Panc1 (cell line): ENCODE measurements at regions not wholly inside any gene's neighbourhood (a gene's known extent, or its start where the extent isn't known, plus 50 kb on each side); places are given as distances from the start of the nearest gene placed in this dataset.

Experiments used
- ATAC-seq: fragments of 200-7000 bp; cut with Tn5 transposase; 2 replicates; pipeline ENCODE4 v1.9.1; 2020; ENCODE audit warnings: mild to moderate bottlenecking, moderate library complexity
- BruUV-seq: library from RNA; stranded (reverse); fragments of 400-500 nt; replicated peaks from 2 replicates; lab custom pipeline; 2021; lab: Mats Ljungman, UMichigan
- CTCF ChIA-PET: fragments of 300-600 bp; sonication (Branson Sonifier 250); formaldehyde crosslinking; loops from one replicate; lab custom pipeline; 2022; ENCODE audit warnings: antibody characterized with exemption; lab: Charles Lee
- POLR2A ChIA-PET: fragments of 300-600 bp; sonication (Branson Sonifier 250); formaldehyde crosslinking; loops from one replicate; lab custom pipeline; 2022; ENCODE audit warnings: antibody characterized with exemption; lab: Charles Lee
- DNase-seq: peaks from one replicate; pipeline ENCODE4 v3.0.0-alpha.2; 2010; ENCODE audit warnings: low read depth, low spot score
- H3K27ac ChIP-seq: 2 replicates; pipeline ENCODE4 v1.5.1; 2011; ENCODE audit warnings: mild to moderate bottlenecking, low read length, inconsistent platforms
- H3K27me3 ChIP-seq: fragments of 200-500 bp; sonication (Bioruptor generic); 2 replicates; pipeline ENCODE4 v1.6.0; 2014; ENCODE audit warnings: low read length, inconsistent platforms; ENCODE audit not compliant: control insufficient read depth, insufficient read depth
- H3K36me3 ChIP-seq: fragments of 200-500 bp; sonication (Bioruptor generic); 2 replicates; pipeline ENCODE4 v1.5.1; 2014; ENCODE audit warnings: inconsistent platforms, mild to moderate bottlenecking, low read length, moderate library complexity; ENCODE audit not compliant: control insufficient read depth, insufficient read depth
- H3K4me1 ChIP-seq: 2 replicates; pipeline ENCODE4 v1.5.1; 2011; ENCODE audit warnings: inconsistent platforms, mild to moderate bottlenecking, low read length, moderate library complexity; ENCODE audit not compliant: control insufficient read depth, insufficient read depth
- H3K4me3 ChIP-seq, 2 experiments: 2 replicates each; pipeline ENCODE4 v1.5.1; 2011 to 2012; ENCODE audit warnings: low read depth in 2 of 2, low read length in 2 of 2, mild to moderate bottlenecking in 2 of 2, inconsistent platforms in 1 of 2, moderate library complexity in 1 of 2
- H3K9me3 ChIP-seq: fragments of 200-500 bp; sonication (Bioruptor generic); 2 replicates; pipeline ENCODE4 v1.5.1; 2014; ENCODE audit warnings: low read depth, mild to moderate bottlenecking, inconsistent platforms, low read length, moderate library complexity; ENCODE audit not compliant: control insufficient read depth, insufficient read depth
- CTCF ChIP-seq: fragments of 450-650 bp; IDR thresholded peaks from 2 replicates; pipeline ENCODE4 v1.5.1; 2017; ENCODE audit warnings: mild to moderate bottlenecking
- POLR2AphosphoS5 ChIP-seq: IDR thresholded peaks from 2 replicates; pipeline ENCODE4 v1.6.1; 2012; ENCODE audit warnings: mild to moderate bottlenecking, low read depth, low read length, moderate library complexity
- REST ChIP-seq, 2 experiments: IDR thresholded peaks; 2 replicates each; pipeline ENCODE4 v1.6.1; 2011 to 2012; ENCODE audit warnings: low read depth in 2 of 2, control low read depth in 1 of 2, low read length in 1 of 2, mild to moderate bottlenecking in 1 of 2, moderate library complexity in 1 of 2; ENCODE audit not compliant: insufficient read depth in 1 of 2
- SIN3A ChIP-seq: IDR thresholded peaks from 2 replicates; pipeline ENCODE4 v1.6.1; 2012; ENCODE audit warnings: low read depth, mild to moderate bottlenecking, low read length, moderate library complexity, borderline replicate concordance; ENCODE audit not compliant: insufficient read depth
- TCF7L2 ChIP-seq: IDR thresholded peaks from 2 replicates; pipeline ENCODE4 v1.6.1; 2011; ENCODE audit warnings: mild to moderate bottlenecking, low read depth, low read length, inconsistent platforms
- in situ Hi-C: cut with HindIII; loops from 2 replicates; pipeline ENCODE4 v1.10.0; 2016; ENCODE audit warnings: low sequenced_read_pairs, low pct_unique_long_range_greater_than_20kb
- intact Hi-C: fragments of 100-400 bp; cut with micrococcal nuclease; formaldehyde crosslinking; loops from one replicate; pipeline ENCODE4 v1.10.0; 2022; ENCODE audit not compliant: unreplicated experiment

GRCh38 chr4:173717581-173717980 lies 187.6 kb upstream of the HAND2 start:
- CTCF ChIA-PET = no interaction called here
- Histone ChIP-seq H3K4me1 (no peaks in the 10 kb centered on the region), H3K9me3 (no peaks in the 10 kb centered on the region), H3K27ac (no peak overlapping the region), H3K36me3 (no peaks in the 10 kb centered on the region), H3K27me3 (no peaks in the 10 kb centered on the region), H3K4me3 (no peak overlapping the region)
- POLR2A ChIA-PET = interaction anchor here (0.6 kb wide), 1 partner anchor 1183 kb away, joined by 3 read pairs; no protein-coding TSS in a partner anchor
- ATAC-seq (no peak), DNase-seq (no peak)
- in situ Hi-C loops = no loop called here
- BruUV-seq = no TSS peak
- intact Hi-C loops = no loop called here
- TF ChIP-seq CTCF (no peak), SIN3A (no peak), TCF7L2 (no peak), REST (IDR thresholded peaks at IDR 0.05; ENCODE audit: insufficient read depth in 1 of 2, low read depth in 2 of 2, low read length in 1 of 2) (no peak), POLR2AphosphoS5 (no peak)

GRCh38 chr4:173714456-173714855 lies 184.4 kb upstream of the HAND2 start:
- TF ChIP-seq SIN3A (no peak), TCF7L2 (no peak), CTCF (no peak), POLR2AphosphoS5 (no peak), REST (IDR thresholded peaks at IDR 0.05; ENCODE audit: insufficient read depth in 1 of 2, low read depth in 2 of 2, low read length in 1 of 2) (no peak)
- no peaks in the 10 kb centered on the region for H3K36me3 ChIP-seq
- intact Hi-C loops (no loop called here), in situ Hi-C loops (no loop called here)
- CTCF ChIA-PET = no interaction called here
- H3K4me1 ChIP-seq = no peaks in the 10 kb centered on the region
- BruUV-seq = no TSS peak
- no peaks in the 10 kb centered on the region for H3K27me3 ChIP-seq
- DNase-seq (no peak), ATAC-seq (no peak)
- H3K27ac ChIP-seq = no peak overlapping the region
- H3K9me3 ChIP-seq = no peaks in the 10 kb centered on the region
- POLR2A ChIA-PET = no interaction called here
- no peak overlapping the region for H3K4me3 ChIP-seq
